ENCODE measurements at regions not wholly inside any gene's neighbourhood (a gene's known extent, or its start where the extent isn't known, plus 50 kb on each side); places are given as distances from the start of the nearest gene placed in this dataset.
A peak's percentile ranks its signal among the peaks of the same experiment; 100 is the strongest.

DNA sequence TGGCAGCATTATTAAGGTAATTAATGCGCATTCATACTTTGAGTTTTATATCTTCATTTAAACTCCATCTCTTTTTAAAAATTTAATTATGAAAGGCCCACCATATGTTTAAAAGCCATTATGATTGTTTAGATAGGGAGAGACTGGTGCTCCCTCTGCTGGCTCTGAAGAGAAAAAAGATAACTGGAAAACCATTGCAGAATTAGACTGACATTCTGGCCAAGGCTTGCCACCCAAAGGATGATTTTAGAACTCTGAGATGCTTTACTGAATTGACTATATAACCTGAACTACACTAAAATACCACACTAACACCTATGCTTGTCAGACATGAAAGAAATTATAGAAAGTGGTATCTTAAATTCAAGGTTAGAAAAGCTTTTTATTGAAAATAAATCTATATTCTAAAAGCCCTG is 127.6 kb upstream of the SPOPL start:
- no peaks in the 10 kb centered on the region for H3K27me3 ChIP-seq (ENCODE audit: control insufficient read depth in 2 of 2, insufficient read depth in 2 of 2, low read length in 2 of 2)
- H3K9me3 ChIP-seq (replicated peaks in 1 of 2; ENCODE audit: control insufficient read depth in 1 of 2, insufficient read depth in 1 of 2, low read length in 2 of 2) = no peaks in the 10 kb centered on the region
- no peaks in the 10 kb centered on the region for H3K79me2 ChIP-seq (ENCODE audit: insufficient read depth, low read length)
- Mint-ChIP-seq H3K4me1 (no peaks in the 10 kb centered on the region), H3K27me3 (ENCODE audit: low read depth in 3 of 3) (peaks cover 0 to 3% (median 0%) of the 10 kb centered on the region in 3 donors), H3K4me3 (no peak overlapping the region), H3K9me3 (peaks cover 0 to 1% (median 0%) of the 10 kb centered on the region in 7 donors), H3K27ac (no peak overlapping the region), H3K36me3 (no peaks in the 10 kb centered on the region)
- no peak overlapping the region for H2AFZ ChIP-seq (ENCODE audit: insufficient read depth, low read depth, low read length, poor library complexity, severe bottlenecking)
- H3K27ac ChIP-seq (ENCODE audit: low read depth in 1 of 2, low read length in 2 of 2) = no peak overlapping the region
- H3K9ac ChIP-seq (ENCODE audit: insufficient read depth, low read length, poor library complexity, severe bottlenecking) = no peak overlapping the region
- no peaks in the 10 kb centered on the region for H3K4me1 ChIP-seq (ENCODE audit: control insufficient read depth in 1 of 2, insufficient read depth in 2 of 2, low read length in 2 of 2)
- TF ChIP-seq, protein P1, sequence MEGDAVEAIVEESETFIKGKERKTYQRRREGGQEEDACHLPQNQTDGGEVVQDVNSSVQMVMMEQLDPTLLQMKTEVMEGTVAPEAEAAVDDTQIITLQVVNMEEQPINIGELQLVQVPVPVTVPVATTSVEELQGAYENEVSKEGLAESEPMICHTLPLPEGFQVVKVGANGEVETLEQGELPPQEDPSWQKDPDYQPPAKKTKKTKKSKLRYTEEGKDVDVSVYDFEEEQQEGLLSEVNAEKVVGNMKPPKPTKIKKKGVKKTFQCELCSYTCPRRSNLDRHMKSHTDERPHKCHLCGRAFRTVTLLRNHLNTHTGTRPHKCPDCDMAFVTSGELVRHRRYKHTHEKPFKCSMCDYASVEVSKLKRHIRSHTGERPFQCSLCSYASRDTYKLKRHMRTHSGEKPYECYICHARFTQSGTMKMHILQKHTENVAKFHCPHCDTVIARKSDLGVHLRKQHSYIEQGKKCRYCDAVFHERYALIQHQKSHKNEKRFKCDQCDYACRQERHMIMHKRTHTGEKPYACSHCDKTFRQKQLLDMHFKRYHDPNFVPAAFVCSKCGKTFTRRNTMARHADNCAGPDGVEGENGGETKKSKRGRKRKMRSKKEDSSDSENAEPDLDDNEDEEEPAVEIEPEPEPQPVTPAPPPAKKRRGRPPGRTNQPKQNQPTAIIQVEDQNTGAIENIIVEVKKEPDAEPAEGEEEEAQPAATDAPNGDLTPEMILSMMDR (IDR thresholded peaks at IDR 0.05) = peak; percentile 59
- no CpG with 5 or more reads among the region's 1 CpG for WGBS (ENCODE audit: insufficient coverage)
- no peaks in the 10 kb centered on the region for H4K20me1 ChIP-seq (ENCODE audit: insufficient read depth, low read length)
- no peak overlapping the region for H3K4me2 ChIP-seq (replicated peaks; ENCODE audit: extremely low read depth, low read length, poor library complexity, severe bottlenecking)
- intact Hi-C loops (cut with micrococcal nuclease) = loop anchor here in 1 of 2 donors (5.0 kb wide), 1 partner anchor 467 kb away; no protein-coding TSS in a partner anchor
- DNase-seq = peak in 1 of 3 donors; percentile 10
- no peak overlapping the region for H3K4me3 ChIP-seq (replicated peaks in 1 of 3; ENCODE audit: low read depth in 2 of 3, low read length in 3 of 3)
- no peaks in the 10 kb centered on the region for H3K36me3 ChIP-seq (replicated peaks in 1 of 2; ENCODE audit: control insufficient read depth in 1 of 2, insufficient read depth in 2 of 2, low read length in 2 of 2)

DNA sequence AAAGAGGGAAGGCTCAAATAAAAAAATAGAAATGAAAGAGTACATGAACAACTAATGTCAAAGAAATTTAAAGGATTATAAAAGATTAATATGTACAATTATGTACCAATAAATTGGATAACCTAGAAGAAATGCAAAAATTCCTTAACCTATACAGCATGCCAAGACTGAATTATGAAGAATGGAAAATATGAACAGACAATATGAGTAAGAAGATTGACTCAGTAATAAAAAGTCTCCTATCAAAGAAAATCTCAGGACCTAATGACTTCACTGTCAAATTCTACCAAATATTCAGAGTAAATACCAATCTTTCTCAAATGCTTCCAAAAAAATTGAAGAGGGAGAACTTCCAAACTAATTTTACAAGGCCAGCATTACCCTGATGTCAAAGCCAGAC is 120.2 kb upstream of the SPOPL start:
- Mint-ChIP-seq H3K4me3 (no peak overlapping the region), H3K9me3 (peaks cover 0 to 3% (median 0%) of the 10 kb centered on the region in 7 donors), H3K27ac (no peak overlapping the region), H3K27me3 (ENCODE audit: low read depth in 3 of 3) (peaks cover 0 to under 1% (median 0%) of the 10 kb centered on the region in 3 donors), H3K36me3 (no peaks in the 10 kb centered on the region), H3K4me1 (no peaks in the 10 kb centered on the region)
- H3K79me2 ChIP-seq (ENCODE audit: insufficient read depth, low read length) = no peaks in the 10 kb centered on the region
- DNase-seq = no peak
- H3K4me2 ChIP-seq (replicated peaks; ENCODE audit: extremely low read depth, low read length, poor library complexity, severe bottlenecking) = no peak overlapping the region
- H3K36me3 ChIP-seq (replicated peaks in 1 of 2; ENCODE audit: control insufficient read depth in 1 of 2, insufficient read depth in 2 of 2, low read length in 2 of 2) = no peaks in the 10 kb centered on the region
- H3K4me1 ChIP-seq (ENCODE audit: control insufficient read depth in 1 of 2, insufficient read depth in 2 of 2, low read length in 2 of 2) = no peaks in the 10 kb centered on the region
- H3K9me3 ChIP-seq (replicated peaks in 1 of 2; ENCODE audit: control insufficient read depth in 1 of 2, insufficient read depth in 1 of 2, low read length in 2 of 2) = peaks cover 0 to 7% of the 10 kb centered on the region in 2 donors
- H4K20me1 ChIP-seq (ENCODE audit: insufficient read depth, low read length) = no peaks in the 10 kb centered on the region
- H2AFZ ChIP-seq (ENCODE audit: insufficient read depth, low read depth, low read length, poor library complexity, severe bottlenecking) = no peak overlapping the region
- no peak overlapping the region for H3K4me3 ChIP-seq (replicated peaks in 1 of 3; ENCODE audit: low read depth in 2 of 3, low read length in 3 of 3)
- intact Hi-C loops (cut with micrococcal nuclease) = no loop called here
- H3K27ac ChIP-seq (ENCODE audit: low read depth in 1 of 2, low read length in 2 of 2) = no peak overlapping the region
- no peaks in the 10 kb centered on the region for H3K27me3 ChIP-seq (ENCODE audit: control insufficient read depth in 2 of 2, insufficient read depth in 2 of 2, low read length in 2 of 2)
- TF ChIP-seq, protein P1 (IDR thresholded peaks at IDR 0.05) = no peak
- H3K9ac ChIP-seq (ENCODE audit: insufficient read depth, low read length, poor library complexity, severe bottlenecking) = no peak overlapping the region

Measured in CD14-positive monocyte (primary cell).